NCI-H1092 treated with DMSO at 0.1 percent for 48 hours (cell line): ENCODE measurements at regions not wholly inside any gene's neighbourhood (a gene's known extent, or its start where the extent isn't known, plus 50 kb on each side); places are given as distances from the start of the nearest gene placed in this dataset.
"Not testable (repeated sequence)": the region's sequence is repeated elsewhere in the genome, so short reads cannot be mapped to it uniquely, and the experiment has no call there.

Experiments
- DNase-seq: peaks from one replicate; lab custom pipeline; 2025; lab: John Stamatoyannopoulos, UW

GRCh38 chr4:53865054-53865453, 199.4 kb downstream of the CHIC2 start:
- DNase-seq, result no peak

- DNase-seq, result no peak
Observed at GRCh38 chr4:53863736-53864365, 200.6 kb downstream of the CHIC2 start.

- DNase-seq, result no peak
Observed at GRCh38 chr4:53863158-53863557, 201.2 kb downstream of the CHIC2 start.

- DNase-seq, result no peak
Observed at GRCh38 chr4:53861856-53862610, 202.4 kb downstream of the CHIC2 start.

- no peak for DNase-seq
Observed at GRCh38 chr4:53859305-53859704, 205.1 kb downstream of the CHIC2 start.

GRCh38 chr4:53858744-53859143, 205.7 kb downstream of the CHIC2 start:
- no peak for DNase-seq

- no peak for DNase-seq
Observed at GRCh38 chr4:53855581-53856250, 208.7 kb downstream of the CHIC2 start.

GRCh38 chr4:53854991-53855568, 209.3 kb downstream of the CHIC2 start:
- DNase-seq, result no peak

GRCh38 chr4:53852343-53852742, 212.1 kb downstream of the CHIC2 start:
- DNase-seq, result no peak

GRCh38 chr4:53847965-53848364, 216.4 kb downstream of the CHIC2 start:
- DNase-seq, result no peak

- no peak for DNase-seq
Observed at GRCh38 chr4:53844551-53844950, 219.9 kb downstream of the CHIC2 start.

GRCh38 chr4:53844133-53844532, 220.3 kb downstream of the CHIC2 start:
- no peak for DNase-seq

GRCh38 chr4:53841711-53842110, 222.7 kb downstream of the CHIC2 start:
- DNase-seq, result no peak

GRCh38 chr4:53840643-53841042, 223.8 kb downstream of the CHIC2 start:
- DNase-seq, result no peak

GRCh38 chr4:53833302-53834003, 231.0 kb downstream of the CHIC2 start:
- not testable (repeated sequence) for DNase-seq

- DNase-seq, result no peak
Observed at GRCh38 chr4:53832549-53832948, 231.9 kb downstream of the CHIC2 start.

- DNase-seq, result no peak
Observed at GRCh38 chr4:53830511-53830910, 233.9 kb downstream of the CHIC2 start.

- DNase-seq, result no peak
Observed at GRCh38 chr4:53821179-53821851, 230.0 kb upstream of the LNX1 start.

GRCh38 chr4:53818104-53818503, 226.8 kb upstream of the LNX1 start:
- no peak for DNase-seq

GRCh38 chr4:53816561-53816960, 225.3 kb upstream of the LNX1 start:
- DNase-seq, result no peak

GRCh38 chr4:53815281-53815680, 224.0 kb upstream of the LNX1 start:
- DNase-seq, result no peak

- no peak for DNase-seq
Observed at GRCh38 chr4:53813998-53814397, 222.7 kb upstream of the LNX1 start.
